Thymus (tissue), 11 donors: ENCODE measurements at regions not wholly inside any gene's neighbourhood (a gene's known extent, or its start where the extent isn't known, plus 50 kb on each side); places are given as distances from the start of the nearest gene placed in this dataset.
"Not testable (repeated sequence)": the region's sequence is repeated elsewhere in the genome, so short reads cannot be mapped to it uniquely, and the experiment has no call there.

ENCODE experiments used
- DNase-seq, 9 donors: peaks; one replicate each; pipeline ENCODE4 v3.0.0-alpha.2; 2013; ENCODE audit warnings: low spot score in 9 of 9, low read depth in 6 of 9, missing footprints in 1 of 9
- H3K27ac ChIP-seq, 2 donors: one replicate each; pipeline ENCODE4 v1.5.1; 2013; ENCODE audit warnings: control low read depth in 1 of 2, low read depth in 1 of 2, low read length in 1 of 2, mild to moderate bottlenecking in 1 of 2, moderate library complexity in 1 of 2
- H3K27me3 ChIP-seq, 2 donors: one replicate each; pipeline ENCODE4 v1.5.1; 2013; ENCODE audit warnings: low read length in 1 of 2; ENCODE audit not compliant: control insufficient read depth in 2 of 2, insufficient read depth in 1 of 2
- H3K36me3 ChIP-seq, 2 donors: one replicate each; pipeline ENCODE4 v1.5.1; 2013; ENCODE audit warnings: low read length in 1 of 2, mild to moderate bottlenecking in 1 of 2, moderate library complexity in 1 of 2; ENCODE audit not compliant: control insufficient read depth in 2 of 2, insufficient read depth in 2 of 2
- H3K4me1 ChIP-seq, 2 donors: one replicate each; pipeline ENCODE4 v1.5.1; 2013; ENCODE audit warnings: low read length in 2 of 2; ENCODE audit not compliant: control insufficient read depth in 2 of 2, insufficient read depth in 2 of 2
- H3K4me3 ChIP-seq, 2 donors: one replicate each; pipeline ENCODE4 v1.5.1; 2013; ENCODE audit warnings: low read length in 2 of 2, control low read depth in 1 of 2, mild to moderate bottlenecking in 1 of 2
- H3K9me3 ChIP-seq, 2 donors: one replicate each; pipeline ENCODE4 v1.5.1; 2013; ENCODE audit warnings: low read length in 1 of 2, mild to moderate bottlenecking in 1 of 2; ENCODE audit not compliant: control insufficient read depth in 2 of 2, insufficient read depth in 1 of 2
- WGBS: extraction: QIAGEN DNeasy Blood & Tissue Kit; methylation state at CpG from one replicate; pipeline ENCODE4 v1.1.7; 2013; 5-methylcytosine and 5-hydroxymethylcytosine counted together
- donor health status: healthy.

DNA sequence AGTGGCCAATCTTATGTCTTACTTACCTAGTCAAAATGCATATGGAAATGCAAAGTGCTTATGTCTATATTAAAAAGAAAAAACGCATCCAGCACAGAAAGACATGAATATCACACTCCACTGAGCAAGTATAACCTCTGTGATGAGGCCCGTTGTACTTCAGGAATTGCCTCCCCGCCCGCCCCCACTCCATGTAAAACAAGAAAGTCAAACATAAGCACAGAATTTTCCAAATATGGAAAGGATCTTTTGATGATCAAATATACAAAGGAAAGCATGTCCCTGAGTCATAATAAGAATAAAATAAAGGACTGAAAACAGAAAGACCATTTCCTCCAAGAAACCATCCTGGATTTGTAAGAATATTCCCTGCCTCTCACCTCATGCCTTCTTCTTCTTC, 229.1 kb downstream of the BAMBI start:
- Histone ChIP-seq H3K9me3 (no peaks in the 10 kb centered on the region), H3K4me3 (no peak overlapping the region), H3K27ac (no peak overlapping the region), H3K4me1 (no peaks in the 10 kb centered on the region), H3K36me3 (no peaks in the 10 kb centered on the region), H3K27me3 (no peaks in the 10 kb centered on the region)
- WGBS = 93% methylated on average over 4 of the region's 4 CpGs
- DNase-seq = no peak

DNA sequence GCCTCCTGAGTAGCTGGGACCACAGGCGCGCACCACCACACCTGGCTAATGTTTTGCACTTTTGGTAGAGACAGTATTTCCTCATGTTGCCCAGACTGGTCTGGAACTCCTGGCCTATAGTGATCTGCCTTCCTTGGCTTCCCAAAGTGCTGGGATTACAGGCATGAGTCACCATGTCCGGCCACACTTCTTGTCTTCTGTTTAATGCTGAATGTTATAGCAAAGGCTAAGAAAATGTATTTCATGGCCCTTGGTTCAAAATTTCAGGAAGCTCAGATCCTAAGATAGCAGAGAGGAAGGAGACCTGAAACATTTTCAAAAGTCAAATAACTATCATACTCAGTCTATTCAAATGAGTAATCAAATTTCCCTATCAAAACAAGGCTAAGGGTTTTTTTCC, 229.6 kb downstream of the BAMBI start:
- DNase-seq = no peak
- Histone ChIP-seq H3K36me3 (no peaks in the 10 kb centered on the region), H3K9me3 (no peaks in the 10 kb centered on the region), H3K27me3 (no peaks in the 10 kb centered on the region), H3K4me3 (no peak overlapping the region), H3K4me1 (no peaks in the 10 kb centered on the region), H3K27ac (no peak overlapping the region)
- over 99% methylated on average over 3 of the region's 3 CpGs for WGBS

DNA sequence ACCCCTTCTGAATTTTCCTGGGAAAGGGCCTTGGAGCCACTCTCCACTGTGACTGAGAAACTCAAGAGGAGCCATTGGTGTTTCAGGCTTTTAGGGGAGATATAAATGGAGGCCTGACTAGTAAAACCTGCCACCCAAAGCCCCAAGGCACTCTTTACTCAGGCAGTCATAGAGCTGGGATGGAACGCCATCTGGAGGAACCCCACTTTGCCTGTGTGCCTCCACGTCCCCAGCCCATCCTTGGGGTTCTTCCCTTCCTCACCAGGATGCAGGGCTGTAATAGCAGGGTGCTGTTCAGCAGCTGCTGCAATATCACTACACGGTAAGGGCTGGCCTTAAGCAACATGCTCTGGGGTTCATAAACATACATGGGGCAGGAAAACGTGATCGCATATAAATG, 232.6 kb downstream of the BAMBI start:
- H3K36me3 ChIP-seq = no peaks in the 10 kb centered on the region
- WGBS = 94% methylated on average over 5 of the region's 5 CpGs
- H3K4me1 ChIP-seq = no peaks in the 10 kb centered on the region
- DNase-seq = no peak
- H3K27me3 ChIP-seq = no peaks in the 10 kb centered on the region
- H3K27ac ChIP-seq = no peak overlapping the region
- H3K4me3 ChIP-seq = no peak overlapping the region
- no peaks in the 10 kb centered on the region for H3K9me3 ChIP-seq

DNA sequence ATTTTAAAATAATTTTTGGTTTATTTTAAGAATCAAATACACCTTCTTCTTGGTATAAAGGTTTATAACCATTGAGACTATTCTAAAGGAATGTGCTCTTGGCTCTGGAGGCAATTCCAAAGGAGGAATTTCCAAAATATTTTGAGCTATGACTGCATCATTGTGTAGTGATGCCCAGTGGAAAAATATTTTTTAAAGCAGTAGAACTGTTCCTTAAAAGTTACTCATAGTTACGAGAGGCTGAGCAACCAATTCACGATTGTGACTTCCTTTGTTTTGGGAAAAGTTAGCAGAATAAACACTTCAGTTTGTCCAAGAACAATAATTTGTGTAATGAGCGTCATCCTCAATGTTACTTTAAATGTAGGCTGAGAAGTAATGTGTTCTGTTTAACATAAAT, 233.6 kb downstream of the BAMBI start:
- WGBS = 95% methylated on average over 3 of the region's 3 CpGs
- no peak for DNase-seq
- Histone ChIP-seq H3K4me1 (no peaks in the 10 kb centered on the region), H3K9me3 (no peaks in the 10 kb centered on the region), H3K27me3 (no peaks in the 10 kb centered on the region), H3K27ac (no peak overlapping the region), H3K36me3 (no peaks in the 10 kb centered on the region), H3K4me3 (no peak overlapping the region)

DNA sequence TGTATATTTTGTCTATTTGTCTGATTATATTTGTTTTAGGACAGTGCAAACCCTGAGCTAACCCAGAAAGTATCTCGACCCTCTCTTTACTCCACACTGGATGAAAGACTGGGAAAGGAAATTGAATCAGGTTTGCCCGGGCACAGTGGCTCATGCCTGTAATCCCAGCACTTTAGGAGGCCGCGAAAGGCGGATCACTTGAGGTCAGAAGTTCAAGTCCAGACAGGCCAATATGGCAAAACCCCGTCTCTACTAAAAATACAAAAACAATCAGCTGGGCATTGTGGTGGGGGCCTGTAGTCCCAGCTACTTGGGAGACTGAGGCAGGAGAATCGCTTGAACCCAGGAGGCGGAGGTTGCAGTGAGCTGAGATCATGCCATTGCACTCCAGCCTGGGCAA, 234.2 kb downstream of the BAMBI start:
- not testable (repeated sequence) for H3K36me3 ChIP-seq, H3K27me3 ChIP-seq, H3K9me3 ChIP-seq, H3K4me3 ChIP-seq, H3K27ac ChIP-seq, DNase-seq, H3K4me1 ChIP-seq
- 97% methylated on average over 8 of the region's 8 CpGs for WGBS

DNA sequence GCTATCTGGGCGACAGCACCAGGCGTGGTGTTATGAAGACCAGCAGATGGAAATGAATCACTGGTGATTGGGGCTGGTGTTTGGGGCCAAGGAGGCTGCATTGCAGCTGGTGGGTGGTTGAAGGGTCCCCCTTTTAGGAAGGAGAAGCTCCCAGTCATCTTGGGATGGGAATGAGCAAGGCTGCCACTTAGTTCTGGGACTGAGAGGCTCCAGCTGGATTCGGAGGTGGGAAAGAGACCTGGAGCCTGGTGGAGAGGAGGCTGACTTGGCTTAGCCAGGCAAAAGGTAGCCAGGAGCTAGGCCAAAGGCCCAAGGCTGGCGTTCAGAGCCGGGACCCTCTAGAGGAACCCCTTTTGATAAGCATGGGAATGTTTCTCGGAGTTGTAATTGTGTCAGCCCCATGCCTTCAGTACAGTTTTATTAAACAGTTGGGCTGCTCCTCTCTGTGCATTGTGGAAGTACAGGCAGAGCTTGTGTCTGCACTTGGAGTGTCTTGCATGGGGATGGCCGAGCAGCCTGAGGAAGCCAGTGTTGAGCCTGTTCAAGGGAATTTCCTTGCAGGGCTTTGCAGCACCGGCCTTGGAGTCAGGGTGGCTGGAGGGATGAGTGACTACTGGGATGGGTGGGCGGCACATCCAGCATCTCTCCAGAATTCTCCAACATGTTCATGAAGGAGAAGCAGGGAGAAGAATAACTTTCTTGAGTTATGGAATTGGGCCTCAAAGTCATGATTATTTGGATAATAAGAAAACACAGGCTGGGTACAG, 234.9 kb downstream of the BAMBI start:
- H3K27ac ChIP-seq = no peak overlapping the region
- no peaks in the 10 kb centered on the region for H3K4me1 ChIP-seq
- H3K9me3 ChIP-seq = no peaks in the 10 kb centered on the region
- no peaks in the 10 kb centered on the region for H3K36me3 ChIP-seq
- 97% methylated on average over 9 of the region's 9 CpGs for WGBS
- H3K27me3 ChIP-seq = no peaks in the 10 kb centered on the region
- DNase-seq = no peak
- H3K4me3 ChIP-seq = no peak overlapping the region

DNA sequence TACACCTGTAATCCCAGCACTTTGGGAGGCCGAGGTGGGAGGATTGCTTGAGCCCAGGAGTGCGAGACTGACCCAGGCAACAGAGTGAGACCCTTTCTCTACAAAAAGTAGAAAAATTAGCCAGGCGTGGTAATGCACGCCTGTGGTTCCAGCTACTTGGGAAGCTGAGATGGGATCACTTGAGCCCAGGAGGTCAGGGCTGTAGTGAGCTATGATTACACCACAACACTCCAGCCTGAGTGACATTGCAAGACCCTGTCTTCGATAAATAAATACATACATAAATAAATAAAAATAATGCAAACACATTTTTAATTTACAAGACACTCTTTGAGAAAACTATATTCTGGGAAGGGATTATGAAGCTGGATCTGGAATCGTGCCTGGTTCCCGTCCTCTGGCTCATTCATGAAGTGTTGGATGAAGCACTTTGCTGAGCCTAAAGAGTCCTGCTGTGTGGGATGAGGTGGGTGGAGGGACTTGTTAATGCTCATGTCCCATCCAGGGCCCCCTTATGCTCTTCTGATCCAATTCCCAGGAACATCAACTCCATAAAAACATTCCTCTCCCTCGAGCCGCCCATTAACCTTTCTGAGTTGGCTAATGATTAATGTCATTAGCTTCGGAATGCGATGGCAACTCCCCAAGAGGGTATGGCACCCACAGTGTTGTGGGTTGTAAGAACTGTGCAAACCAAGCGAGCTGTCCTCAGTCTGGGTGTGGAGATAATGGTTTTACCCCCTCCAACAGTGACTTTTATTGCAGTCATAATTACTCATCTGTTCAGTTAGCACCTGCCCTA, 236.3 kb downstream of the BAMBI start:
- Histone ChIP-seq H3K4me1 (no peaks in the 10 kb centered on the region), H3K27me3 (no peaks in the 10 kb centered on the region), H3K27ac (no peak overlapping the region), H3K36me3 (no peaks in the 10 kb centered on the region), H3K4me3 (no peak overlapping the region), H3K9me3 (no peaks in the 10 kb centered on the region)
- 94% methylated on average over 12 of the region's 12 CpGs for WGBS
- DNase-seq = no peak

DNA sequence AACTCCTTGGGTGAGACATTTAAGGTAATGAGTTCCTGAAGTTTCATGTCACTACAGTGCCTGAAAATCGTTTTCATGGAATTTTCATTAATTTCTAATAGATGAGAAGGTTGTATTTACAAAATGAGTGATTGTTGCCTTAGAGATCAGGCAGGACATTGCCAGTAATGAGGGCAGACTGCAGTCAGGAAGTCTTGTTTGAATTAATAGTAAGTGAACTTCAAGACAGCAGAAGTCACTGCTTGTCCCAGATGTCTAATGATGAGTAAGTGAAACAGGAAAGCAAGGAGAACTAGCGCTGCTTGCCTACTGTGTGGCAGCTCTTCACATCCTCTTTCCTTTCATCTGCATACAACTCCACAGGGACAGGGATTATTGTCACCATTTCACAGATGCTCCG, 237.4 kb downstream of the BAMBI start:
- no peaks in the 10 kb centered on the region for H3K27me3 ChIP-seq
- WGBS = 85% methylated on average over 3 of the region's 3 CpGs
- H3K4me1 ChIP-seq = no peaks in the 10 kb centered on the region
- H3K36me3 ChIP-seq = no peaks in the 10 kb centered on the region
- no peak overlapping the region for H3K4me3 ChIP-seq
- DNase-seq = no peak
- no peak overlapping the region for H3K27ac ChIP-seq
- H3K9me3 ChIP-seq = no peaks in the 10 kb centered on the region

DNA sequence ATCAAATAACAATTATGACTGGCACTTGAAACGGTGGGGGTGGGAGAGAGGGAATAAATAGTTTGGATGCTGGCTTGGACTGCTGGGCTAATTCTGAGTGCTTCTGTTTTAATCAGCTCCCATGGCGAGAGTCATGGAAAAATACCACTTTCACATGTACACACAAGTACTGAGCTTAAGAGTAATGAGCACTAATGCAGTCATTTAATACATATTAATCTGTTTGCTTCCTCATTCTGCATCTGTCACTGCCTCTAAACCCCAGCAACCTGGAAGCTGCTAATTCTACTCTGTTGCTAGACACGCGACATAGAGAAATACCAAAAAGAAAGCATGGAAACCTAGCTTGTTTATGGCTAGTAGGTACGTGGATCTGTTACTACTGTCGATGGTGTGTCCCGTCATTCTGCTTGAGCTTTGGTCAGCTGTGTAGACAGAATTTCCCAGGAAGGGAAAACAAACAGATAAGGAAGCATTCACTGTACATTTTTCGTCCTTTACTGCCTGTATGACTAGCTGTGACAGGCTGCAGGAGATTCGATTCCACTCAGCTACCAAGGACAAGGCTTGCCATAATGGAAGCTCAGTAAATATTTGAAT, 238.8 kb downstream of the BAMBI start:
- H3K4me3 ChIP-seq = no peak overlapping the region
- no peak overlapping the region for H3K27ac ChIP-seq
- H3K36me3 ChIP-seq = no peaks in the 10 kb centered on the region
- no peaks in the 10 kb centered on the region for H3K4me1 ChIP-seq
- no peaks in the 10 kb centered on the region for H3K27me3 ChIP-seq
- WGBS = 91% methylated on average over 9 of the region's 9 CpGs
- H3K9me3 ChIP-seq = no peaks in the 10 kb centered on the region
- no peak for DNase-seq
